ENCODE measurements at regions not wholly inside any gene's neighbourhood (a gene's known extent, or its start where the extent isn't known, plus 50 kb on each side); places are given as distances from the start of the nearest gene placed in this dataset.

- H3K4me3 Mint-ChIP-seq (ENCODE audit: low read depth), result no peak overlapping the region
- H3K4me1 Mint-ChIP-seq (ENCODE audit: low read depth), result peaks cover 9% of the 10 kb centered on the region
- no peak overlapping the region for H3K27ac Mint-ChIP-seq
- no peaks in the 10 kb centered on the region for H3K9me3 Mint-ChIP-seq (ENCODE audit: low read depth)
- peaks cover 1% of the 10 kb centered on the region for H3K36me3 Mint-ChIP-seq (ENCODE audit: insufficient read depth)
- DNase-seq (ENCODE audit: low spot score, unreplicated experiment), result no peak
- H3K27me3 Mint-ChIP-seq, result peaks cover 4% of the 10 kb centered on the region
- no peak for TF ChIP-seq CTCF (IDR thresholded peaks at IDR 0.05; ENCODE audit: unreplicated experiment)
These were observed 57.4 kb upstream of the FOXN3 start for GRCh38 chr14:89474464-89474863.

GRCh38 chr14:89473989-89474388 lies 57.0 kb upstream of the FOXN3 start:
- Mint-ChIP-seq H3K27ac (no peak overlapping the region), H3K4me3 (ENCODE audit: low read depth) (no peak overlapping the region), H3K9me3 (ENCODE audit: low read depth) (no peaks in the 10 kb centered on the region), H3K4me1 (ENCODE audit: low read depth) (peaks cover 9% of the 10 kb centered on the region), H3K36me3 (ENCODE audit: insufficient read depth) (peaks cover 1% of the 10 kb centered on the region), H3K27me3 (peaks cover 4% of the 10 kb centered on the region)
- no peak for DNase-seq (ENCODE audit: low spot score, unreplicated experiment)
- no peak for TF ChIP-seq CTCF (IDR thresholded peaks at IDR 0.05; ENCODE audit: unreplicated experiment)

- Mint-ChIP-seq H3K4me1 (ENCODE audit: low read depth) (peaks cover 9% of the 10 kb centered on the region), H3K36me3 (ENCODE audit: insufficient read depth) (peaks cover 1% of the 10 kb centered on the region), H3K9me3 (ENCODE audit: low read depth) (no peaks in the 10 kb centered on the region), H3K27ac (no peak overlapping the region), H3K4me3 (ENCODE audit: low read depth) (no peak overlapping the region), H3K27me3 (peaks cover 4% of the 10 kb centered on the region)
- TF ChIP-seq CTCF (IDR thresholded peaks at IDR 0.05; ENCODE audit: unreplicated experiment), result no peak
- DNase-seq (ENCODE audit: low spot score, unreplicated experiment), result no peak
These were observed 56.5 kb upstream of the FOXN3 start for GRCh38 chr14:89473569-89473968.

GRCh38 chr14:89470401-89470800 lies 53.4 kb upstream of the FOXN3 start:
- Mint-ChIP-seq H3K27ac (no peak overlapping the region), H3K27me3 (peaks cover 3% of the 10 kb centered on the region), H3K4me1 (ENCODE audit: low read depth) (no peaks in the 10 kb centered on the region), H3K4me3 (ENCODE audit: low read depth) (no peak overlapping the region), H3K36me3 (ENCODE audit: insufficient read depth) (no peaks in the 10 kb centered on the region), H3K9me3 (ENCODE audit: low read depth) (no peaks in the 10 kb centered on the region)
- no peak for TF ChIP-seq CTCF (IDR thresholded peaks at IDR 0.05; ENCODE audit: unreplicated experiment)
- DNase-seq (ENCODE audit: low spot score, unreplicated experiment), result no peak

- TF ChIP-seq CTCF (IDR thresholded peaks at IDR 0.05; ENCODE audit: unreplicated experiment), result no peak
- H3K27ac Mint-ChIP-seq, result no peak overlapping the region
These were observed 52.5 kb upstream of the FOXN3 start for GRCh38 chr14:89469210-89470198.

More at GRCh38 chr14:89469210-89470198, 52.5 kb upstream of the FOXN3 start:
- Mint-ChIP-seq H3K4me3 (ENCODE audit: low read depth) (no peak overlapping the region), H3K36me3 (ENCODE audit: insufficient read depth) (peaks cover 2% of the 10 kb centered on the region), H3K9me3 (ENCODE audit: low read depth) (no peaks in the 10 kb centered on the region), H3K27me3 (peaks cover 3% of the 10 kb centered on the region), H3K4me1 (ENCODE audit: low read depth) (no peaks in the 10 kb centered on the region)
- no peak for DNase-seq (ENCODE audit: low spot score, unreplicated experiment)
